ENCODE measurements at regions not wholly inside any gene's neighbourhood (a gene's known extent, or its start where the extent isn't known, plus 50 kb on each side); places are given as distances from the start of the nearest gene placed in this dataset.
"Not testable (repeated sequence)": the region's sequence is repeated elsewhere in the genome, so short reads cannot be mapped to it uniquely, and the experiment has no call there.

GRCh38 chr22:44650806-44651205, 51.2 kb upstream of the PRR5 start:
- intact Hi-C loops (cut with micrococcal nuclease) = no loop called here

GRCh38 chr22:44648821-44649565, 53.0 kb upstream of the PRR5 start:
- intact Hi-C loops (cut with micrococcal nuclease) = no loop called here

- intact Hi-C loops (cut with micrococcal nuclease) = no loop called here
Measured at GRCh38 chr22:44648085-44648820, 53.8 kb upstream of the PRR5 start.

- intact Hi-C loops (cut with micrococcal nuclease) = no loop called here
Measured at GRCh38 chr22:44647141-44647540, 54.9 kb upstream of the PRR5 start.

- intact Hi-C loops (cut with micrococcal nuclease) = no loop called here
Measured at GRCh38 chr22:44646668-44647067, 55.3 kb upstream of the PRR5 start.

GRCh38 chr22:44646141-44646540, 55.9 kb upstream of the PRR5 start:
- intact Hi-C loops (cut with micrococcal nuclease) = no loop called here

DNA sequence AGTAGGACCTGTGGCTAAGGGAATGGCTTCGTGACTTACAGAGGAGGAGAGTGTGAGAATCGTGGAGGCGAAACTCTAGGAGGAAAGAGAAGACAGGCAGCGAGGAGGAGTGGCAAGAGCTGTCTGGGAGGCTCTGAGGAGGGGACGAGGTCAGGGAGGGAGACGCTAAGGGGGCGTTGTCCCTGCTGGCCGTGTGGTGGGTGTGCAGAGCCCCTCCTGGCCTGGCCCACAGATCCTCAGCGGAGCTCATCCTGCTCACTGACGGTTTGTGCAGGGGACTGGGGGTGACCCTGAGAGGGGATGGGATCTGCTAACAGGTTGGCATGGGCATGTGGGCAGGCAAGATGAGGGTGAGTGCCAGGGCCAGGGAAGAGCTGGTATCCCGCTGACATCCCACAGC, 56.5 kb upstream of the PRR5 start:
- intact Hi-C loops (cut with micrococcal nuclease) = no loop called here

GRCh38 chr22:44645083-44645482, 56.9 kb upstream of the PRR5 start:
- intact Hi-C loops (cut with micrococcal nuclease) = no loop called here

DNA sequence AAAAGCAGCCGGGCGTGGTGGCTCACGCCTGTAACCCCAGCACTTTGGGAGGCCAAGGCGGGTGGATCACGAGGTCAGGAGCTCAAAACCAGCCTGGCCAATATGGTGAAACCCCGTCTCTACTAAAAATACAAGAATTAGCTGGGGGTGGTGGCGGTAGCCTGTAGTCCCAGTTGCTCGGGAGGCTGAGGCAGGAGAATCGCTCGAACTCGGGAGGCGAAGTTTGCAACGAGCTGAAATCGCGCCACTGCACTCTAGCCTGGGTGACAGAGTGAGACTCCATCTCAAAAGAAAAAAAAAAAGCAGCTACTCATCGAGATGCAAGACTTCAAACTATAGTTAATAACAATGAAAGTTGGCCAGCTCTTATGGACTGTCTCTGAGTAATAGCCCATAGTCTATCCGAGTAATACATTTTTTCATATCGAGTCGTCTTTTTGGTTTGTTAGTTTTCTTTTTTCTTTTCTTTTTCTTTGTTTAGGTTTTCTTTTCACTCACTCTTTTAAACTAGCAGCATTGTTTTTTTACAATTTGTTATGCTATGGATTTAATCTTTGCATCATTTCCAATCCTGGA, 58.4 kb upstream of the PRR5 start:
- intact Hi-C loops (cut with micrococcal nuclease) = not testable (repeated sequence)

DNA sequence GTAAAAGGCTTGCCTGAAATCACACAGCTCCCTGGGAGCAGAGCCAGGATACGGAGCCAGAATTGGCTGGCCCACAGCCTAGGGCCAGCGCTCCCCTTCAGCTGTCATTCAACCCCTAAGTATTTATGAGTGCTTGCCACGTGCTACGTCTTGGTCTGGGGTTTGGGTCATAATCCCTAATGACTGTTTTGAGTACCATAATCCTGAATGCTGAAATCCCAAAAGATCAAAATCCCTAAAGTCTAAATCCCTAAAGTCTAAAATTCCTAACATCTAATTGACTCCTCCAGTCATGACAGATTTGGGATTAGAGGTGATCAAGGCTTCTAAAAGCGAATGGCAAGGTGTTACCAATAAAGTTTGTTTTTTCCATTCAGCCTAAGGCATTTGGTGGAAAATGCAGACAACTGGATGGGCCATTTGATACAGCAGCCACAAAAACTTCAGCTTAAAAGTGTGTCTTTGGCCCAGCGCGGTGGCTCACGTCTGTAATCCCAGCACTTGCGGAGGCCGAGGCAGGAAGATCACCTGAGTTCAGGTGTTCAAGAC, 59.8 kb upstream of the PRR5 start:
- intact Hi-C loops (cut with micrococcal nuclease) = no loop called here

DNA sequence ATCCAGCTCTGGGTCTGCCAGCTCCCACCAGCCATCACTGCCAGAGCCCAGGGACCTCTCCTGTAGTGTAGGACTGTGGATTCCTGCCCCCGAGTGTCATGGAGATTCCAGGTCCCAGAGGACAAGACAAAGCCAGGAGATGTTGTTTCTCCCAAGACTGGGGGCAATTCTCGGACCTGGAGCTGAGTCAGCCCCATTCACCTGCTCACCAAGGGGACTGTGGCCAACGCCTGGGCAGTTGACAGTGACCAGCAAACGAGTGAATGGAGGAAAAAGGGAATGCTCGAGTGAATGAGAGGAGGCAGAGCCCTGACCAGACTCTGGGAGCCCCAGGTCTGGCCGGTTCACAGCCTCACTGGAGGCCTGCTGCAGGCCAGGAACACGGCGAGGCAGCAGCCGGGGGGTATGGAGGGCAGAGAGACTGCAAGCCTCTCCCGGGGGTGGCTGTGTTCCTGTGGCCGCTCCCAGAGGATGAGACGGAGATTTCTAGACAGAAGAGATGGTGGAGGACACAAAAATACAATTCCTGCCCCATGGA, 61.3 kb upstream of the PRR5 start:
- intact Hi-C loops (cut with micrococcal nuclease) = no loop called here

DNA sequence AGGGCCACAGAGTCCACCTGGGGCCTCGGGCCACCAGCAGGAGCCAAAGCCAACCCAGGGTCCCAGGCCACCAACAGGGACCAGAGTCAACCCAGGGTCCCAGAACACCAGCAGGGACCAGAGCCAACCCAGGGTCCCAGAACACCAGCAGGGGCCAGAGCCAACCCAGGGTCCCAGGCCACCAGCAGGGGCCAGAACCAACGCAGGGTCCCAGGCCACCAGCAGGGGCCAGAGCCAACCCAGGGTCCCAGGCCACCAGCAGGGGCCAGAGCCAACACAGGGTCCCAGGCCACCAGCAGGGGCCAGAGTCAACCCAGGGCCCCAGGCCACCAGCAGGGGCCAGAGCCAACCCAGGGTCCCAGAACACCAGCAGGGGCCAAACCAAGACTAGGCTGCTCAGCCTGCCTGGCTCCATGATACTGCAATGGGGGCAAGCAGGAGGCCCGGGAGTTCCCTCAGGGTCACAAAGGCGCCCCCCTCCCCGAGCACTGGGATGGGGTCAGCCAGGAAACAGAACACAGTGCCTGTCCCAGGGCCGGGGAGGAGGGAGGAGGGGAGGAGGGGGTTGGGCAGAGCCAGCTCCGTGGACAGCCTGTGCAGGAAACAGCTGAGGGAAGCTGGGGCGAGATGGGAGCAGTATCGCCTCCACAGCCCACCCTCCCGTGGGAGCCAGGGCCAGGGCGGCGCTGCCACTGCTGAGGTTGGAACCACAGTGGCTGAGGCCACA, 62.0 kb upstream of the PRR5 start:
- intact Hi-C loops (cut with micrococcal nuclease) = no loop called here

GRCh38 chr22:44638971-44639760, 62.8 kb upstream of the PRR5 start:
- intact Hi-C loops (cut with micrococcal nuclease) = no loop called here

DNA sequence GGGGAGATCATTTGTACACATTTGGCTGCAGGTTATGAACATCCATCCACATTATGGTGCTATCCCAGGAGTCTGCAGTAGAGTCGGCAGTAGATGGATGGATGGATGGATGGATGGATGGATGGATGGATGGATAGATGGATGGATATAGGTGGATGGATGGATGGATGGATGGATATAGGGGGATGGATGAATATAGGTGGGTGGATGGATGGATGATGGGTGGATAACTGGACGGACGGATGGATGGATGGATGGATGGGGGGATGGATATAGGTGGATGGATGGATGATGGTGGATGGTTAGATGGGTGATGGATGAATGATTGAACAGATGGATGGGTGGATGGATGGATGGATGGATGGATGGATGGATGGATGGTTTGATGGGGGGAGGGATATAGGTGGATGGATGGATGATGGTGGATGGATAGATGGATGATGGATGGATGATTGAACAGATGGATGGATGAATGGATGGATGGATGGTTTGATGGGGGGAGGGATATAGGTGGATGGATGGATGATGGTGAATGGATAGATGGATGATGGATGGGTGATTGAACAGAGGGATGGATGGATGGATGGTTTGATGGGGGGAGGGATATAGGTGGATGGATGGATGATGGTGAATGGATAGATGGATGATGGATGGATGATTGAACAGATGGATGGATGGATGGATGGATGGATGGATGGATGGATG, 65.3 kb upstream of the PRR5 start:
- intact Hi-C loops (cut with micrococcal nuclease) = not testable (repeated sequence)

DNA sequence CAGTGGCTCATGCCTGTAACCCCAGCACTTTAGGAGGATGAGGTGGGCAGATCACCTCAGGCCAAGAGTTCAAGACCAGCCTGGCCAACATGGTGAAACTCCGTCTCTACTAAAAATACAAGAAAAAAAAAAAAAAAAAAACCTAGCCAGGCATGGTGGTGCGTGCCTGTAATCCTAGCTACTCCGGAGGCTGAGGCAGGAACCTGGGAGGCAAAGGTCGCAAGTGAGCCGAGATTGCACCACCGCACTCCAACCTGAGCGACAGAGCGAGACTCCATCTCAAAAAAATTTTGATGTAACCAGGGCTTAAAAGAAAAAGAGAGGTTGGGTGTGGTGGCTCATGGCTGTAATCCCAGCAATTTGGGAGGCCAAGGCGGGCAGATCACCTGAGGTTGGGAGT, 66.4 kb upstream of the PRR5 start:
- intact Hi-C loops (cut with micrococcal nuclease) = not testable (repeated sequence)

DNA sequence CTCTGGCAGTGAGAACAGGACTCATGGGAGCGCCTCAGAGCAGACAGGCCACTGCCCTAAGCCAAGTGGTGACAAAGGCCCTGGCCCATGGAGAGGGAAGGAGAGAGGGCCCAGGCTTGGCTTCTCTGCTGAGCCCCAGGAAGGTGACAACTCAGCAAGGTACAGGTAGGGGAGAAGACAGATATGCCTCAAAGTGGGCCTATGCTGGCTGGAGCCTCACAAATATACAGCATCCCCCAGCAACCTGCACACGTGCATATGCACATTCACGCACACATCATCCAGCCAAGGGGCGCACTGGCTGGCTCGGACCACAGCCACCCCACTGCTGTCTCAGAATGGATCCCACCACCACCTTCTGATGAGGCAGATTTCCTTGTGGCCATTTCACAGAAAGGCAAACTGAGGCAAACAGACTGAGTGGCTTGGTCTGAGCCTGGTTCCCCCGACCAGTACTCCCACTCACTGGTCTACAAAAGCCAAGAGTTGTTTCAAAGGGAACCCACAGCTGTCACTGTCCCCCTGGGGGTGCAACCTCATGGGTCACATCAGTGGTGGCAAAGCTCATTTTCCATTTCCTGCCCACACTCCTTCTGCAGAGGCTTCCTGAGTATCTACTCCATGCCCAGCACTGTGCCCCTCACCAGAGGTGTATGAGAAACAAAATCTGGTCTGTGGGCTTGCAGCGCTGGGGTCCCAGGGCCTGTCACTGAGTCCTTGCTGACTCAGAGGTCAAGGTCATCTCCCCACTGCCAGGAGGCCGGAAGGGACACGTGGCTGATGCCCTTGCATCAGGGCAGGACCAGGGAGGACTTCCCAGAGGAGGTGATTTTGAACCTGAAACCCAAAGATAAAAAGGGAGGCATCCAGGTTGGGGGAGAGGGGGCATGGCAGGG, 67.3 kb upstream of the PRR5 start:
- intact Hi-C loops (cut with micrococcal nuclease) = no loop called here

- intact Hi-C loops (cut with micrococcal nuclease) = no loop called here
Measured at GRCh38 chr22:44633647-44634046, 68.4 kb upstream of the PRR5 start.

GRCh38 chr22:44632541-44633396, 69.2 kb upstream of the PRR5 start:
- intact Hi-C loops (cut with micrococcal nuclease) = no loop called here
